ENCODE measurements at regions not wholly inside any gene's neighbourhood (a gene's known extent, or its start where the extent isn't known, plus 50 kb on each side); places are given as distances from the start of the nearest gene placed in this dataset.

DNA sequence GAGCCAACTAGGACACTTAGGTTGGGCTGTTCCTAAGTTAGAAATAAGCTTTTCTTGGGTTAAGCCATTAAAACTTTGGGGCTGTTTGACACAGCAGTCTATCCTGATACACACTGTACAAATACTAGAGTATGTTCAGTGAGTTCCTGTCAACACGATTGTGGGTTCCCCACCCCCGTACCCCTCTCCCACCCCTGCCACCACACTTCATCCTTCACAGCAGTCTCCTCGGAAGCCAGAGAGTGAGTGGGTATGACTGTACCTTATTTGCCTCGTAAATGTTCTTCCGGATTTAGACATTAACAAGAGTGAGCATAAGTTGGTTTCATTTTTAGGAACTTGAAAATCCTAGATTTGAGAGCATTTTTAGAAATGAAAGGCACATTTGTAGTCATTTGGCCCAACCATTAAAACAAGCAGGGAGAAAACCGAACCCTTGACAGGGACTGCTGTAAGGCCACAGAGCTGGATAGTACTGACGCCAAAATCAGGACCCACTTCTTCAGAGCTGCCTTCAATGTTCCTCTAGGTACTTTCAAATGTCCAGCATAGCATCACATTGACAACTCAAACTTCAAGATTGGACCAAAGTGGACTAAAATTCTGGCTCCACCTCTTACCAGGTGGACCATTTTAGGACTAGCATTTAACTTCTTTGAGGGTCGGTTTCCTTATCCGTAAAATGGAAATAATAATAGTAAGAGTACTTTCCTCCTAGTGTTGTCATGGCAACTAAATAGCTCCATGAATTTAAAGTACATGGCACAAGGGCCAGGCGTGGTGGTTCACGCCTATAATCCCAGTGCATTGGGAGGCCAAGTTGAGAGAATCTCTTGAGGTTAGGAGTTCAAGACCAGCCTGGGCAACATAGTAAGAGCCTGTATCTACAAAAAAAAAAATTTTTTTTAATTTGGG, 166.3 kb upstream of the SERTAD2 start:
- no peak for TF ChIP-seq EP300 (IDR thresholded peaks at IDR 0.05; ENCODE audit: low read depth)
- no peak for TF ChIP-seq POLR2AphosphoS5 (IDR thresholded peaks at IDR 0.05)
- TF ChIP-seq, protein P1, sequence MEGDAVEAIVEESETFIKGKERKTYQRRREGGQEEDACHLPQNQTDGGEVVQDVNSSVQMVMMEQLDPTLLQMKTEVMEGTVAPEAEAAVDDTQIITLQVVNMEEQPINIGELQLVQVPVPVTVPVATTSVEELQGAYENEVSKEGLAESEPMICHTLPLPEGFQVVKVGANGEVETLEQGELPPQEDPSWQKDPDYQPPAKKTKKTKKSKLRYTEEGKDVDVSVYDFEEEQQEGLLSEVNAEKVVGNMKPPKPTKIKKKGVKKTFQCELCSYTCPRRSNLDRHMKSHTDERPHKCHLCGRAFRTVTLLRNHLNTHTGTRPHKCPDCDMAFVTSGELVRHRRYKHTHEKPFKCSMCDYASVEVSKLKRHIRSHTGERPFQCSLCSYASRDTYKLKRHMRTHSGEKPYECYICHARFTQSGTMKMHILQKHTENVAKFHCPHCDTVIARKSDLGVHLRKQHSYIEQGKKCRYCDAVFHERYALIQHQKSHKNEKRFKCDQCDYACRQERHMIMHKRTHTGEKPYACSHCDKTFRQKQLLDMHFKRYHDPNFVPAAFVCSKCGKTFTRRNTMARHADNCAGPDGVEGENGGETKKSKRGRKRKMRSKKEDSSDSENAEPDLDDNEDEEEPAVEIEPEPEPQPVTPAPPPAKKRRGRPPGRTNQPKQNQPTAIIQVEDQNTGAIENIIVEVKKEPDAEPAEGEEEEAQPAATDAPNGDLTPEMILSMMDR (IDR thresholded peaks at IDR 0.05) = no peak
- no peak for TF ChIP-seq POLR2A (IDR thresholded peaks at IDR 0.05)
- Histone ChIP-seq H3K9me3 (no peaks in the 10 kb centered on the region), H3K4me3 (no peak overlapping the region), H3K4me1 (peaks cover 0 to 6% (median 1%) of the 10 kb centered on the region in 4 donors), H3K36me3 (no peaks in the 10 kb centered on the region), H3K27me3 (no peaks in the 10 kb centered on the region), H3K27ac (peak overlapping the region in 3 of 4 donors; percentile 23 to 63 (median 58))
- peak; percentile 32 for DNase-seq
- in situ Hi-C loops (cut with MboI; ENCODE audit: low pct_ligation_motif_present in 1 of 4, low pct_unique_long_range_greater_than_20kb in 1 of 4, low sequenced_read_pairs in 3 of 4) (no loop called here), intact Hi-C loops (cut with DNase I; ENCODE audit: low total_unique reads) (no loop called here)
- 75 to 86% methylated on average over 11 of the region's 11 CpGs for WGBS, 2 donors (ENCODE audit: low coverage in 1 of 2)

DNA sequence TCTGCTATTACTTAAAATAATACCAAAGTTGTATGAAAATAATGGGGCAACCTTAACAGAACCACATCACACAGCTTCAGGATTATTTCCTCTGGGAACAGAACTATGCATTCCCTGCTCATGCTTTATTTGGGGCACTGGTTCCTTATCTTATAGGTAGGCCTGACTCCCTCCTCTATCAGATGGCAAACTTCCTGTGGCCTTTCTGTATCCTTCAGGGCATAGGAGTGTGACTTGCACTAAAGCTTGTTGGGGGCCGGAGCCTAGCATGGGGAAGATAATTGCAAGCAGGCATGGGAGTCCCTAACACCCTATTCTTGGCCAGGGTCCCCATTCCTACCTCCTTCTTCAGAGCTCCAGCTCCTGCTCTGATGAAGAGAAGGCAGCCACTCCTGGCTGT, 167.2 kb upstream of the SERTAD2 start:
- TF ChIP-seq POLR2AphosphoS5 (IDR thresholded peaks at IDR 0.05) (no peak), EP300 (IDR thresholded peaks at IDR 0.05; ENCODE audit: low read depth) (no peak), POLR2A (IDR thresholded peaks at IDR 0.05) (no peak)
- TF ChIP-seq, protein P1 (IDR thresholded peaks at IDR 0.05) = no peak
- 100% methylated on average over 1 of the region's 1 CpG; no CpG with 5 or more reads in 1 of the 2 donors for WGBS, 2 donors (ENCODE audit: low coverage in 1 of 2)
- no peak overlapping the region for H3K27ac ChIP-seq
- H3K4me3 ChIP-seq = no peak overlapping the region
- no peaks in the 10 kb centered on the region for H3K36me3 ChIP-seq
- in situ Hi-C loops (cut with MboI; ENCODE audit: low pct_ligation_motif_present in 1 of 4, low pct_unique_long_range_greater_than_20kb in 1 of 4, low sequenced_read_pairs in 3 of 4) = no loop called here
- H3K4me1 ChIP-seq = peaks cover 0 to 6% (median 1%) of the 10 kb centered on the region in 4 donors
- DNase-seq = no peak
- H3K27me3 ChIP-seq = no peaks in the 10 kb centered on the region
- intact Hi-C loops (cut with DNase I; ENCODE audit: low total_unique reads) = no loop called here
- H3K9me3 ChIP-seq = no peaks in the 10 kb centered on the region

DNA sequence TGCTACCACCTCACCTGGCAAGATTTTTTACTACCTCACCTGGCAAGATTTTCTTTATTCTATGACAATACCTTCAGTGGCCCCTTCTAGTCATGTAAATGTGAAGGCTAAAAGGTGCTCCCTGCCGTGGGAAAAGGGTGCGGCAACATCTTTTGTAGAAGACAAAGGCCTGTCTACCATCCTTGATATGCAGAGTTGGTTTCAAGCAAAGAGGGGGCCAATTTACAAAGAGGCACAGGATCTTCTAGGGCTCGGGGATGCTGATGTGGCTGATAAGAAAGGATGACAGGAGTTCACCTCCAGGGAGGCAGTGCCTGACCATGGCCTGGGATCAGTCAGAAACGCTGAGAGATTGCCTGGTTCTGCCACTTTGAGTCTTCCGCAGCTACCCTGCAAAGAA, 165.4 kb upstream of the SLC1A4 start:
- no peaks in the 10 kb centered on the region for H3K27me3 ChIP-seq
- no peak for DNase-seq
- no peak for TF ChIP-seq POLR2A (IDR thresholded peaks at IDR 0.05)
- TF ChIP-seq, protein P1 (IDR thresholded peaks at IDR 0.05) = no peak
- TF ChIP-seq POLR2AphosphoS5 (IDR thresholded peaks at IDR 0.05) = no peak
- no peak for TF ChIP-seq EP300 (IDR thresholded peaks at IDR 0.05; ENCODE audit: low read depth)
- intact Hi-C loops (cut with DNase I; ENCODE audit: low total_unique reads) = no loop called here
- WGBS, 2 donors (ENCODE audit: low coverage in 1 of 2) = 33 to 68% methylated on average over 2 to 5 of the region's 5 CpGs
- H3K27ac ChIP-seq = no peak overlapping the region
- H3K4me3 ChIP-seq = no peak overlapping the region
- in situ Hi-C loops (cut with MboI; ENCODE audit: low pct_ligation_motif_present in 1 of 4, low pct_unique_long_range_greater_than_20kb in 1 of 4, low sequenced_read_pairs in 3 of 4) = no loop called here
- H3K9me3 ChIP-seq = no peaks in the 10 kb centered on the region
- no peaks in the 10 kb centered on the region for H3K36me3 ChIP-seq
- H3K4me1 ChIP-seq = peaks cover 0 to 6% (median 1%) of the 10 kb centered on the region in 4 donors

- H3K9me3 ChIP-seq = no peaks in the 10 kb centered on the region
- intact Hi-C loops (cut with DNase I; ENCODE audit: low total_unique reads) = no loop called here
- 71 to 82% methylated on average over 4 of the region's 4 CpGs for WGBS, 2 donors (ENCODE audit: low coverage in 1 of 2)
- H3K4me3 ChIP-seq = no peak overlapping the region
- H3K4me1 ChIP-seq = peaks cover 0 to 3% (median 2%) of the 10 kb centered on the region in 4 donors
- no peak overlapping the region for H3K27ac ChIP-seq
- in situ Hi-C loops (cut with MboI; ENCODE audit: low pct_ligation_motif_present in 1 of 4, low pct_unique_long_range_greater_than_20kb in 1 of 4, low sequenced_read_pairs in 3 of 4) = no loop called here
- H3K36me3 ChIP-seq = no peaks in the 10 kb centered on the region
- no peak for DNase-seq
- no peaks in the 10 kb centered on the region for H3K27me3 ChIP-seq
- no peak for TF ChIP-seq POLR2A (IDR thresholded peaks at IDR 0.05)
- no peak for TF ChIP-seq EP300 (IDR thresholded peaks at IDR 0.05; ENCODE audit: low read depth)
- TF ChIP-seq POLR2AphosphoS5 (IDR thresholded peaks at IDR 0.05) = no peak
- TF ChIP-seq, protein P1 (IDR thresholded peaks at IDR 0.05) = no peak
Measured at GRCh38 chr2:64825831-64826491, 163.2 kb upstream of the SLC1A4 start.

Data from transverse colon (tissue), 4 donors.